Stimulated activated CD4-positive, alpha-beta T cell treated with anti-CD3 and anti-CD28 coated beads, Interleukin-15, amount 100 ng/mL, for 24 hours (primary cell): ENCODE measurements at regions not wholly inside any gene's neighbourhood (a gene's known extent, or its start where the extent isn't known, plus 50 kb on each side); places are given as distances from the start of the nearest gene placed in this dataset.
"Not testable (repeated sequence)": the region's sequence is repeated elsewhere in the genome, so short reads cannot be mapped to it uniquely, and the experiment has no call there.

Experiments
- DNase-seq: peaks from one replicate; pipeline ENCODE4 v3.0.0-alpha.2; 2020

DNA sequence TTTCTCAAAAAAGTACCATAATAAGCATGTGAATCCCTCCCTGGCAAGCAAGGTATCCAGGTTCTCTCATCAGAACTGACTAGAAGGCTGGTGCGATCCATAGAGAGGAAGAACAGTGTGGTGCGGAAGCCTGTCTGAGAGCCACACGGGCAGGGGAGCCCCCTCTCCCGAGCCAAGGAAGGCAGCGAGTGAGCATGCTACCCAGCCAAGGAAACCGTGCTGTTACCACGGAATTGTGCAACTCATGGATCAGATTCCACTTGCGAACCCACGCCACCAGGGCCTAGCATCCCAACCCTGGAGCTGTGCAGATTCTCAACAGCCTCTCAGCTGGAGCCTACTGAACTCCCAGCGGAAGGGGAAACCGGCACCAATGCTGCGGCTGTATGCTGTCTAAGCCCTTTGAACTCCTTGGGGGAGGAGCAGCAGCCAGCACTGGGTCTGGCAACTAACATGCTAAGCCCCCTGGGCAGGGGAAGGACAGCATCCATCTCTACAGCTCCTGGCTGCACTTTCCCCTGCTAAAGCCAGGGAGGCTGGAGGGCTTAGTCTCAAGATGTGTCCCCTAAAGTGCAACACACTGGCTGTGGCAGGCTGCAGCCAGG, 823.1 kb downstream of the EPHA4 start:
- no peak for DNase-seq

DNA sequence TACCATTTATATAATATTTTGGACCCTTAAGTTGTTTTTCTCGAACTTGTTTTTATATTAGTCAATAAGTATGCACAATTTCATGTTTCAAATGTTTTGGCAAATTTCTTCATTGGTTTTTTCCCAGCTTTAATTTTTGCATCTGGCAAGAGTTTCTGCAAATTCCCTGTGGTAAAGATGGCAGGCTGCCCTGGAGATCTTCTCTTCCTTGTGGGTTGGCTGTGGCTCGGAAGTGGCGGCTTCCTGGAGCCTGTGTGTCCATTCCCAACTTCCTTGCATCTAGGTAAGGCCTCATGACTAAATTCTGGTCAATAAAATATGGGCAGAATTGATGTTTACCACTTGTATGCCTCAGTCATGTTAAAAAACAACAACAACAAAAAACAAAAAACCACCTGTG, 818.6 kb downstream of the EPHA4 start:
- DNase-seq = no peak

DNA sequence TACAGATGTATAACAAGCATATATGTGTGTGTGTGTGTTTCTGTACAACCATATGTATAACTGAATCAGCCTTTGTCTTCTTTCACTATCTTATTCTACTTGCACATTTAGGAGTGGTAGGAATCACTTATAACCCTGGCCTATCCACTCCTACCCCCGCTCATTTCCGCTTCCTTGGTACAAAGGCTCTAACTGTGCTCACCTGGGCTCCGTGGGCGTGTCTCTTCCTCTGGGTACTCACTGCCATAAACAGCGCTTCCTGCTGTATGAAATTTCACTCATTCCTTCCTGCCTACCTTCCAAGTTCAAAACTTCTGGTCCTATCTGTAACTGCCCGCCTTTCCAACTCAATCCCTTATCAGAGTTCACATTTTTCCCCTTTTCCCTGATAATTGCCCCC, 815.5 kb downstream of the EPHA4 start:
- DNase-seq = no peak

DNA sequence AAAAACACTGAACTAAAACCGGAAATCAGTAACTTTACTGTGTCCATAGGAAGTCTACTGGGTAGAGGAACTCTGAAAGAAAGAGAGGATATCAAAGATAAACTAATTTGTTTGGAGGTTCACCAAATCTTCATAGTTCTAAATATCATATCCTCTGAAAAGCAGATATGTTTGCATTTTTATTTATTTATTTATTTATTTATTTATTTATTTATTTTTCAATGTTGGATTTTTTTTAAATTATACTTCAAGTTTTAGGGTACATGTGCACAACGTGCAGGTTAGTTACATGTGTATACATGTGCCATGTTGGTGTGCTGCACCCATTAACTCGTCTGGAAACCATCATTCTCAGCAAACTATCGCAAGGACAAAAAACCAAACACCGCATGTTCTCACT, 813.7 kb downstream of the EPHA4 start:
- DNase-seq = not testable (repeated sequence)

DNA sequence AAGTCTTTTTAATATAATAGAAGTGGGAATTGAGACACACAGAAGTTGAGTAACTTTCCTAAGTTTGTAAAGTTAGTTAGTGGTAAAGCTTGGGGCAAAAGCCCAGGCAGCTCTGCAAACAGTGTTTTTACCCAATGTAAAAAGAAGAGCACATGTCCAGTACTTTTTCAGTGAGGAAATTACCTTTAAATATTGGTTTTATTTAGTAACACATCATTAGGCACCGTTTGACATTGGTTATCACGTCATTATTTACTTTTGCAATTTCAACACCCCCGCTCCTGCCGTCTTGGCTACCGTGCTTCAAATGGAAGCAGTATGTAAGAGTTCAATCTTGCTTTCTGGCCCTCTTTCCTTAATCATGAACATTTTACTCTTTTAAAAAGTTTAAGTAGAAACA, 807.9 kb downstream of the EPHA4 start:
- no peak for DNase-seq

DNA sequence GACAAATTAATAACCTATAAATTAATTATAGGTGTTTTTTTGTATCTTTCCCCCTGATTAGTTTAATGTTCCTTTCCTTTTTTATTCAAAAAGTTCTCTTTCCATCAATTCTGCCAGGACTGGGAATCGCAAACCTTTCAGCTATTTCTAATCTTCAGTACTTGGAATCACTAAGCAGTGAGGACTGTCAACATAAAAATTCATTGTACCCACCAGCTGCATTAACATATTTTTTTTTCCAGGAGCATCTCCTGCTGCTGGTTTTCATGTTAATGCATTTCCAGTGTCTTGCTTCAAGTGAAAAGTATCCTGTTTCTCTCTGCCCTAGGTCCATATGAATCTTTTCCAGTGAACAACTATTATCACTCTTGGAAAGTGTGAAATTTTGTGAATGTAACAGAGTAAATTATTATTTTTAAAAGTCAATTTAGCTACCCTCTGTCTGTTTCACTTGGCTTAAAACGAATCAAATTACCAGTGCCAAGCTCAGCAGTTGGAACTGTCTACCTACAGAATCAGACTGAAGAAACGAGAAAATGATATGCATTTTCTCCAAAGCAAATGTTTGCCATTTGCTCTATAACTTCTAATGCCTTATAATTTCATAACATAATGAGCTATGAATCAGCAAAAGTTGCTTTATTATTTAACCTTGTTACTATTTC, 804.4 kb downstream of the EPHA4 start:
- DNase-seq = no peak

DNA sequence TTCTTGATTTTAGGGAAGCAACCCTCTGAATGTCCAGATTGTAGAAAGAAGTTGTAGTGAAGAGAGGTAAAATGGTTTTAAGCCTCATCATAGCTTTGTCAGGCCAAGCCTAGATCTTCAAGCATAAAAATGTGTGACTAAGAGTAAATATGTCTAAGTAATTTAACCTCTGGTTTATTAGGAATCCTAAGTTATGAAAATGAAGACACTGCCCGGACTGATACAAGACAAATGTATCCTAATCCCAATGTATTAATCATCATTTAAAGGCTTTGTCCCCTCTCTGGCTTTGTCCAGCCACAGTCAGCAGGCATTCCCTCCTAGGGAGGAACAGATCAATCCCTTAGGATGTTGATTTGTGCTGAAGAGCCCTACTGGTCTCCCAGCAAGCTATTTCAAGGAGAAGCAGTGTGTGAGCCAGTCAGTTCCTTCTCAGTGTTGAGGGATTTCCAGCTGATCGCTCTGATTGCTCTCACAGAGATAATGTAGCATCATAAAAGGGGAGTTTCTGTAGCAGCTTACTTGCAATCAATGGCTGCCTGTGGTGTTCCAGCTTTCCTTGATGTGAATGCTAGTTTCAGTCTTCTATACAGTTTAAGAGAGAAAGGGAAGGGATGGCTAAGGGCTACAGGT, 796.1 kb downstream of the EPHA4 start:
- no peak for DNase-seq

DNA sequence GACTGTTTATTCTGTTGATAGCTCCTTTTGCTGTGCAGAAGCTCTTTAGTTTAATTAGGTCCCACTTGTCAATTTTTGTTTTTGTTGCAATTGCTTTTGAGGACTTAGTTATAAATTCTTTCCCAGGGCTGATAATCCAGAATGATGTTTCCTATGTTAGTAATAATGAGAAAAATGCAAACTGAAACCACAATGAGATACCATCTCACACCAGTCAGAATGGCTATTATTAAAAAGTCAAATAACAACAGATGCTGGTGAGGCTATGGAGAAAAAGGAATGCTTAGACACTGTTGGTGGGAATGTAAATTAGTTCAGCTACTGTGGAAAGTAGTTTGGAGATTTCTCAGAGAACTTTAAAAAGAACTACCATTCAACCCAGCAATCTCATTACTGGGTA, 793.0 kb downstream of the EPHA4 start:
- not testable (repeated sequence) for DNase-seq

DNA sequence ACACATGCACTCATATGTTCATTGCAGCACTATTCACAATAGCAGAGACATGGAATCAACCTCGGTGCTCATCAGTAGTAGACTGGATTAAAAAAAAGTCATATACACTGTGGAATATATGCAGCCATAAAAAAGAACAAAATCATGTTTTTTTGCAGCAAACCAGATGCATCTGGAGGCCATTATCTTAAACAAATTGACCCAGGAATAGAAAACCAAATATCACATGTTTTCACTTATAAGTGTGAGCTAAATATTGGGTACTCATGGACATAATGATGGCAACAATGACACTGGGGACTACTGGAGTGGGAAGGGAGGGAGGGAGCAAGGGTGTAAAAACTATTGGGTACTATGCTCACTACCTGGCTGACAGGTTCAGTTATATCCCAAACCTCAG, 792.6 kb downstream of the EPHA4 start:
- DNase-seq = no peak

DNA sequence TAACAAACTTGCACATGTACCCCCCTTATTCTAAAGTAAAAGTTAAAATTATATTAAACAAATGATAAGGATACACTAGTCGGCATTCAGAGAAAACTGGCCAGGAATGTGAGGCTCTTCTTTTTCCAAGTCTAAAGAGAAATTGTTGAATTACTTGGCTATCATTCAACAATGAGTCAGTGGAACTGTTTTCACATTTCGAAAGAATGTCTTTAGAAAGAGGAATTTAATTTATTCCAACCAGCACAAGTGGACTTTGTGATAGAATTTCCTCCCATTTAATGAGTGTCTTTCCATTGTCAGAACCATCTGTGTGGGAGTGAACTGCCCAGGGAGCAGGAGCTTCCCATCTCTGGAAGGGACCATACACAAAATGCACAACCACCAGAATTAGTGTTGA, 792.2 kb downstream of the EPHA4 start:
- DNase-seq = no peak

DNA sequence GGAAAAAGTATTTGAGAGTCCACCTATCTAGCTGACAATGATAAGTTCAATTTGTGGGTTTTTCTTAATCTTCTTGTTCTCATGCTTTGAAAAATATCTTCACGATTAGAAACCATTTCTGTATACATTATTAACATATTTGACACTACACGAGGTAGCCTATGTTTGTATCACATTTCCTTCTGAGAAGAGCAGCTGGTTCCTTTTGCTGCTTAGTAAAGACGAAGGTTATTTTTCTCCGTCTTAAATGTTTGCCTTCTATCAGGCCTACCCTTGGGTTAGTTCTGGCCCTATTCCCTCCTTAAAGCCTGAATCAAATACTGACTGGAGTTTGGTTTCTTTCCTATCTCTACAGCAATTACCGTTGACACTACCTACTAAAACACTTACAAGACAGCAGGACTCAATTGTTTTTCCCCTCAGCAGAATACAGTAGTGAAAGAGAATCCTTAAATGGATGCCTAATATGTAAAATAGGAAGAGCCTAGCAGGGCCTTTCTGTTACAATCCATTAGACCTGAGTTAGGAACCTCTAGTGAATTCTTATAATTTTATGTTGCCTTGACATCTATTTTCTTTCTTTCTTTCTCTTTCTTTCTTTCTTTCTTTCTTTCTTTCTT, 790.4 kb downstream of the EPHA4 start:
- DNase-seq = no peak

DNA sequence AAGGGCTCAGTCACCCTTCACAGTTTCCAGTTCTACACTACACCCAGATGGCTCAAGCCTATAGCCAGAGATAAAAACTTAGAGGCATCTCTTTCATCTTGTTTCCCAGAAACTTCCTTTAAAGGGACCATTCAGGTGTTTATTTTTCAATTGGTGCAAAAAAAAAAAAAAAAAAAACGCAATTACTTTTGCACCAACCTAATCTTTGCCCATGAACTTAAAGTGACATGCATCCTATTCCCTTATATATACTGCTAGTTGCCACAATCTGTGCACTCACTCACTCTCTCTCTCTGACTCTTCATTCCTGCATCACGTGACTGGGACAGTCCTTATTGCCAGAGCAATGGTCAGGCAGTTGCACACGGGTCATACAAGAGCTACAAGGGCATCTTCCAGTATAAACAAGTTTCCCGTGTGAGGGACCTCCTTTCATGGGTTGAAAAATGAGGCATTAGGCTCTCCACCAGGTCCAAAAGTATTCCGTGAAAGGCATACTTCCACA, 789.4 kb downstream of the EPHA4 start:
- no peak for DNase-seq

DNA sequence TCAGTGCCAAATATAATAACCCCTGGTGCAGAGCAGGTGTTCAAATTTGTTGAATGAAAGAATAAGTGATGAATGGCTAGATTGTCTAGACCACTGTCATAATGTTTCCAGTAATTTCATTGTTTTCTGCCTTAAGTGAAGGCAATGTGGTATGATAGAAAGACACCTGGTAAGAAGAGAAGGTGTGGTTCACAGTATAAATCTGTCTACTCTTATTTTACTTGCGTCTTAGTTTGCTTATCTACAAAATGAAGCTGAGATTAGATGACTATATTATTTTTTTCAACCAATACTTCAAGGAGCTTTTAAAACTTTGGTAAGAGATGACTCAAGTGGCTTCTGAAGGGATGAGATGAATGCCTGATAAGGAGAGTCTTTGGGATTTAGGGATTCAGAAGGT, 788.4 kb downstream of the EPHA4 start:
- no peak for DNase-seq

DNA sequence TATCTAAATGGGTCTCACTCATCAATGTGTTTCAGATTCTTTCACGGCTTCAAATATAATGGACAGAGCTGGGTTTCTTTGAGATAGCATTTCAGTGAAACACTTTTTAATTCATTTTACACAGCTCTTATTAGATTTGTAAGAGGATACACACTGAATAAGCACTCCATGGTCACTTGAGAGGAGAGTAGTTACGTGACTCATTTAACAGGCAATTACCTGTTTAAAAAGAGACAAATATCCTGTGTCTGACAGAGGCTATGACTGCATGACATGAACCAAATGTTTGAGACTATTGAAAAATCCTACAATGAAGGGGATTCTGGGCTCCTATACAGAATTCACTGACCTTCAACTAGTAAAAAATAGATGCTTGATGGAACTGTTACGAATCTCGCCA, 786.9 kb downstream of the EPHA4 start:
- DNase-seq = no peak

DNA sequence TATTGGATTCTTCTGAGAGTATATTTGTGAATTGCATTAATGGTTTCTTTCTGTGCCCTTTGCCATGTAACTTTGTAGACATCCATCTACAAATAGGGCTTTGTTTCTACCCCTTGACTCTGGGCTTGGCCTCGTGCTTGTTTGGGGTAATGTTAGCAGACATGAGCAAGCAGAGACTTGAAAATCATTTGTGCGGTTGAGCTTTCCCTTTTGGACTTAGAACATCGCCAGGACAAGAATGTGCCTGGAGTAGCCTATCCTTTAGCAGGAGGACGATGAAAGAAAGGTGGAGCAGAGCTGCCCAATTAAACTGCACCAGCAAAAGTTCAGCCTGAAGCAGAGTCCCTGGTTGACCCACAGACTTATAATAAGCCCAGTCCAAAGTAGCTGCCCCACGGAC, 785.9 kb downstream of the EPHA4 start:
- no peak for DNase-seq

DNA sequence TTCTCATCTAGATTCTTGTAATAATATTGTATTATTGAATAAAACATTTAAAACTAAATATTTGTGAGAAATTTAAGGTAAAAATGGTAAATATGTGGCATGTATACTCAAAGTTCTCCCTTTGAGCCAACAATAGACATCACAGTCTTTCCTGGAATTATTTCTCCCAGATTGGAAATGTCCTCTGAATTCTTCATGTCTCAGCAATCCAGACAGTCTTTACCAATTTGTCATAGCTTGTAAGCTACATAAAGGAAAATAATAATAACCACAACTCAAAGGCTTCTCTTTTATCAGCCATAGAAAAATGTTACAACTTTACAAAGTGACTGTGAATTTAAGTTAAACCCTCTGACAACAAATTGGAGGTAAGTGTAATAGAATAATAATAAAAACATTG, 784.9 kb downstream of the EPHA4 start:
- no peak for DNase-seq

DNA sequence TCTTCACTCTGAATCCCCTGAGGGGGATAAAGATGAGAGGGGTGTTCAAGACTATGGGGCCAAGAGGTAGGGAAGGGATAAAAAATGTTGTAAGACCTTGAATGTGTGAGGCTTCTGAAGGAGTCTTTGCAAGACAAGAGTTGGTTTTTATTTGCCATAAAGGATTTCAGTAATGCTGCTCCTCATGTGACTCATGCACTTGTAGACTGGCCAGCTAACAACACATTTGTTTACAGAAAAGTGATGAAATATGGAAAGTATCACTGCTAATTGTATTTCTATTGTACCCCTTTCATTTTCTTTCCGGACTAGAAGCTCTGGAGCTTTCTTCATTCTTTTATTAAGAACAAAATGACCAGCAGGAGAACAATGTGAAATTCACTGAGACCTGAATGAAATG, 782.1 kb downstream of the EPHA4 start:
- no peak for DNase-seq

DNA sequence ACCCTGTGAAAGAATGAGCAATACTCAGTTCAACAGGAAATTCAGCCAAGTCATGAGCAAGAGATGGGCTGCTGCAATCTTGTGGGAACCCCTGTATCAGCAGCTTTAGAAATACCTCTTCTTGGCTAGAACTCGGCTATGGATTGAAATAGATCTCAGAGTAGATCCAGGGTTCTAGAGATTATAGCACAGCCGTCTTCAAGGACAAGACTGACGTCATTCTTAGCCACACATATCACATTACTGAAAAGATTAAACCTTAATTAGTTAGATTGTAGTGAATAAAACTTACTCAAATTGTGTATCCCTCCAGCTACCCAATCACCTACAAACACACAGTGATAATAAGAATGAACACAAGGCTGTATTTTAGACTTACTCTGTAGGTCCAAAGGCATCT, 776.4 kb downstream of the EPHA4 start:
- DNase-seq = no peak

DNA sequence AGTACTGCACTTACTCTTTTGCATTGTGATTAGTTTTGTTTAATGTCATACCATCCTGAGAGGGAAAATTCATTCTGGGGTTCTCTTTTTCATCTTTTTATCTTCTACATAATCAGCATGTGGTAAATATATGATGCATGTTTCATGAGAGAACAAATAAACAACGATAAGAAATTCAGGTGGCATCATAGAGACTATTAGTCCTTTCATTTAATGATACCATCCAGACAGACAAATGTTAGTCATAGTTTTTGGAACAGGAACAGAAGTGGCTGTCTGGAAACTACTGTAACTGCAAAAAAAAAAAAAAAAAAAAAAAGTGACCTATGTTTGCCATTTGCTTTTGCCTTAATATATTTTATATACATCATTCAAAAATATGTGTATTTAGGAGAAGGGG, 761.0 kb downstream of the EPHA4 start:
- DNase-seq = no peak

DNA sequence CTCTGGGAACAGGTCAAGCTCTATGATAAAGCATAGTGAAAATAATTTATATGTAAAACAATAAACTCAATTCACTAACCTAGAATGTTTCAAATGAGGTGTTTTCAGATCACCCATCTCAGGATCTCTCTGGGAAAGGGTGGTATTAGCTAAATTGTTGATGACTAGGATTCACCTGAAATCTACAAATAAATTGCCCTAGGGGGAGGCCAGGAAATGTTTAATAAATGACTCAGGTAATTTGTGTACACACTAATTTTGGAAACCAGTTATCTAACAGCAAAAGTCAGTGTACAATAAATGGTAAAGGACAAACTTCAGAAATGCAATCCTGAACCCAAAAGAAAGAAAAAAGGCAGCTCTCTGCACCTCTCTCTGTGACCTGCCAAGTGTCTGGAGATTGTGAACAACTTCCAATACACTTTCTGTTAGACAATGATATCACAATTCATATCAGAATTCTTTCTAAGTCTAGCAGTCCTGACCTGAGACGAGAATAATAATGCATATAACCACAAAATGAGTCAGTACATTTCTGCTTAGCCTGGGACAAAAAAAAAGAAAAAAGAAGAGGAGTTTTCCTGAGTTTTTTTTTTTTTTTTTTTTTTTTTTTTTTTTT, 760.0 kb downstream of the EPHA4 start:
- DNase-seq = no peak

DNA sequence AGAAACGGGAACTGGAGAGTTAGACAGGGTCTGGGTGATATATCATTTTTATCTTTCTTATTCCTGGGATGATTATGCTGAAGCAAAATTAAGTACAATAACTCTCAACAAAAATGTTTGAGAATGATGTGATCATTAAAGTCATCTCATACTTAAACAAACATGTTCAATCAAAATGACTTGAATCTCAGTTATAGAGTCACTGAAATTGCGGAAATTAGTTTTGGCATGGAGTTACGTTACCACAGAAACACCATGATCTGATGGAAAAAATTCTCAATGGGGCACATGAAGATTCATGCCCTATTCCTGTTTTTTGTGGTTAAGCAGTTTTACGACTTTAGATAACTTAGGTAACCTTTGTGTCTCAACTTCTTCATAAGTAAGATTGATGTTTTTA, 757.7 kb downstream of the EPHA4 start:
- no peak for DNase-seq

DNA sequence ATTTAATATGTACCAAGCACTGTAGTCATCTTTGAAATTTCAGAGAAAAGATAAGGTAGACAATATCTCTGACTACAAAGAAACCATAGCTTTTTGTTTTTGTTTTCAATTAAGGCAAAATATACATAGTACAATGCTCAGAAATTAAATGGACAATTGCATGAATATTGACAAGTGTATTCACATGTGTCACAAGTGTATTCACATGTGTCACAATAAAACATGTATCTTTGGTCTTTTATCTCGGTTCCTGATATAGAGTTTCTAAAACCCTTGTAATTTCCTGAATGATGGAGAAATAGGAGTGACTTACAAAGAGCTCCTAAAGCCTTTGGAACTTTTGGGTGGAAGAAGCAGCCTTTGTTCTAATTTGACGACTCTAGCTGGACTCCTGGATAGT, 756.4 kb downstream of the EPHA4 start:
- no peak for DNase-seq

DNA sequence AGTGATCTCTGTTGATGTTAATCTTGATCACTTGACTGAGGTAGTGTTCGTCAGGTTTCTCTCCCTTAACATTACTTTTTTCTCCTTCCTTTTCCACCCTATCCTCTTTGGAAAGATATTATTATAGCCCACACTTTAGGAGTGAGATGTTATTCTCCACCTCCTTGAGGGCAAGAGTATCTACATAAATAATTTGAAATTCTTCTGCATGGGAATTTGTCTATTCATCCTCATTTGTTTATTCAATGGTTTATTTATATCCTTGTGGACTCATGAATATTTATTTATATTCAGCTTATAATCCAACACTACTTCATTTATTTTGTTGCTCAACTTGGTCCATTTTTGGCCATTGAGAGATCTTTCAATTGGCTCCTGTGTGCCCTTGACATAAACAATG, 750.4 kb downstream of the EPHA4 start:
- DNase-seq = no peak

DNA sequence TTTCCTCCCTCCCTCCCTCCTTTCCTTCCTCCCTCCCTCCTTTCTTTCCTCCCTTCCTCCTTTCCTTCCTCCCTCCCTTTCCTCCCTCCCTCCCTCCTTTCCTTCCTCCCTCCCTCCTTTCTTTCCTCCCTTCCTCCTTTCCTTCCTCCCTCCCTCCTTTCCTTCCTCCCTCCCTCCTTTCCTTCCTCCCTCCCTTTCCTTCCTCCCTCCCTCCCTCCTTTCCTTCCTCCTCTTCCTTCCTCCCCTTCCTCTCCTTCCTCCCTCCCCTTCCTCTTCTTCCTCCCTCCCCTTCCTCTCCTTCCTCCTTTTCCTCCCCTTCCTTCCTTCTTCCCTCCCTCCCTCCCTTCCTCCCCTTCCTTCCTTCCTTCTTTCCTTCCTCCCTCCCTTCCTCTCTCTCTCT, 748.5 kb downstream of the EPHA4 start:
- not testable (repeated sequence) for DNase-seq
